Upper lobe of right lung (tissue), 1 donor: ENCODE measurements at regions not wholly inside any gene's neighbourhood (a gene's known extent, or its start where the extent isn't known, plus 50 kb on each side); places are given as distances from the start of the nearest gene placed in this dataset.

Experiments used
- ATAC-seq: fragments of 200-7000 bp; cut with Tn5 transposase; one replicate; pipeline ENCODE4 v1.9.1; 2020; ENCODE audit warnings: mild to moderate bottlenecking, moderate library complexity
- DNase-seq: peaks from one replicate; pipeline ENCODE4 v3.0.0-alpha.2; 2020
- H3K27ac ChIP-seq: fragments of 200-600 bp; one replicate; pipeline ENCODE4 v1.8.0; 2022
- H3K27me3 ChIP-seq: fragments of 200-600 bp; one replicate; pipeline ENCODE4 v1.8.0; 2022; ENCODE audit warnings: mild to moderate bottlenecking
- H3K36me3 ChIP-seq: fragments of 200-600 bp; one replicate; pipeline ENCODE4 v1.8.0; 2022
- H3K4me1 ChIP-seq: fragments of 200-600 bp; one replicate; pipeline ENCODE4 v1.8.0; 2022
- H3K4me3 ChIP-seq: fragments of 200-600 bp; one replicate; pipeline ENCODE4 v1.8.0; 2022; ENCODE audit warnings: mild to moderate bottlenecking
- H3K9me3 ChIP-seq: fragments of 200-600 bp; one replicate; pipeline ENCODE4 v1.8.0; 2022
- CTCF ChIP-seq: fragments of 200-600 bp; IDR thresholded peaks from one replicate; pipeline ENCODE4 v1.8.0; 2022; ENCODE audit warnings: antibody characterized with exemption
- intact Hi-C: fragments of 100-400 bp; cut with DNase I; formaldehyde crosslinking; loops from one replicate; pipeline ENCODE4 v1.11.0; 2022
- donor health status: DM: no; HTN: yes; CAD: no; lungs with severe emphysema.

DNA sequence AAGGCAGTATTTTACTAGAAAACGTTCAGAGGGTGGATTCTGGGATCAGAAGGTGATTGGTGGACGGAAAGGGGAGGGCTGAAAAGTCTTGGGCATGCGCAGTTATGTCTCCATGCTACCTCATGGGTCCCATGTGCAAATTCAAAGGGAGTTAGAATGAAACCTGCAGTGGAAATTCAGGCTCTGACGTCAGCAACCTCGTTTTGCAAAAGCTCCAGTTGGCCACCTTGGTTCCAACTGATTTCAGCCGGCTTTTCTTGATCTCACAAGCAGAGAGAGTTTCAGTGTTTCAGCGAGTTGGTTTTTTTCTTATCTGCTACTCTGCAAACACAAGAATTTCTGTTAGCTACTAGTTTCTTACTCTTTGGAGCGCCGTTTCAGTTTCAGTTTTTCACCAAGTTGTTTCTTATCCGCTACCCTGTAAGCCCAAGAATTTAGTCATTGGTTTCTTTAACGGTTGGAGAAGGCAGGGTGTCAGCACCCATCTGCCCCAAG, 69.8 kb upstream of the PGBD5 start:
- ATAC-seq (peak; percentile 25), DNase-seq (no peak)
- intact Hi-C loops = no loop called here
- no peaks in the 10 kb centered on the region for H3K4me1 ChIP-seq
- H3K4me3 ChIP-seq = peak overlapping the region; percentile 20
- no peaks in the 10 kb centered on the region for H3K27me3 ChIP-seq
- H3K27ac ChIP-seq = peak overlapping the region; percentile 47
- no peak for TF ChIP-seq CTCF
- H3K36me3 ChIP-seq = no peaks in the 10 kb centered on the region
- no peaks in the 10 kb centered on the region for H3K9me3 ChIP-seq

DNA sequence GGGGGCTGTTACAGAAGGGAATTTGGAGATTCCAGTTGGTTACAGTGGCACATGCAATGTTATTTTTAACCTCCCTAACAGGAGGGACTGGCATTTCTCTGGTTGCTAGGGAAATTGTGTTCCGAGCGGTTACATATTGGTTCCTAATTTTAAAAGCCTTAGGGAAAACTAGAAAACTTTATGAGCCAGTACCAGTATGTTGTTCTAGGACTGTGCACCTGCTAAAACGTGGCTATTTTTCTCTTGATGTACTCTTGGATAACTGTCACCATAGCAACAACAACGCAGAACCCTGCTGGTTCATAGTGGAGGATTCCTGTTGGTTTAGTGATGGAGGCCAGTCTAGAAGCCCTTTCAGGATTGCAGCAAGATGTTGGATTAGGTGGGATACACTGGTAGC, 68.9 kb upstream of the PGBD5 start:
- intact Hi-C loops = no loop called here
- no peaks in the 10 kb centered on the region for H3K27me3 ChIP-seq
- ATAC-seq (no peak), DNase-seq (no peak)
- no peak for TF ChIP-seq CTCF
- no peaks in the 10 kb centered on the region for H3K36me3 ChIP-seq
- H3K4me3 ChIP-seq = no peak overlapping the region
- H3K4me1 ChIP-seq = no peaks in the 10 kb centered on the region
- H3K9me3 ChIP-seq = no peaks in the 10 kb centered on the region
- no peak overlapping the region for H3K27ac ChIP-seq

- no peak overlapping the region for H3K4me3 ChIP-seq
- H3K27me3 ChIP-seq = no peaks in the 10 kb centered on the region
- no peaks in the 10 kb centered on the region for H3K36me3 ChIP-seq
Observed at GRCh38 chr1:230494514-230494913, 68.4 kb upstream of the PGBD5 start.

GRCh38 chr1:230494026-230494425, 67.9 kb upstream of the PGBD5 start:
- Histone ChIP-seq H3K4me3 (no peak overlapping the region), H3K9me3 (no peaks in the 10 kb centered on the region), H3K36me3 (no peaks in the 10 kb centered on the region), H3K27me3 (no peaks in the 10 kb centered on the region), H3K4me1 (no peaks in the 10 kb centered on the region), H3K27ac (no peak overlapping the region)
- TF ChIP-seq CTCF = no peak
- DNase-seq = no peak
- intact Hi-C loops = no loop called here
- no peak for ATAC-seq

More at GRCh38 chr1:230494514-230494913, 68.4 kb upstream of the PGBD5 start:
- intact Hi-C loops = no loop called here
- no peak for ATAC-seq
- Histone ChIP-seq H3K9me3 (no peaks in the 10 kb centered on the region), H3K4me1 (no peaks in the 10 kb centered on the region), H3K27ac (no peak overlapping the region)
- no peak for TF ChIP-seq CTCF
- DNase-seq = no peak

DNA sequence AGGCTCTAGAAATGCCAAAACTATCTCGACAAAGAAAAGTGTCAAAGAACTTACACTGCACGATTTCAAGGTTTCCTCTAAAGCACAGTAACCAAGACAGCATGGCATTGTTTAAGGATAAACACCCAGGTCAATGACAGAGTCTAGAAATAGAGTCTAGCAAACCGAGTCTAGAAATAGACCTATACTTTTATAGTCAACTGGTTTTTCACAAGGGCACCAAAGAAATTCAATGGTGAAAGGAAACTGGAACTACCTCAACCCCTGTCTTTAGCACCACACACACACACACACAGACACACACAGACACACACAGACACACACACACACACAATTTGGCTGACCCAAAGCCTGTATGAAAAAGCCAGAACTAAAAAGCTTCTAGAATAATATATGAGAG, 67.1 kb upstream of the PGBD5 start:
- Histone ChIP-seq H3K4me3 (no peak overlapping the region), H3K27me3 (no peaks in the 10 kb centered on the region), H3K9me3 (no peaks in the 10 kb centered on the region), H3K36me3 (no peaks in the 10 kb centered on the region), H3K27ac (no peak overlapping the region), H3K4me1 (no peaks in the 10 kb centered on the region)
- no peak for TF ChIP-seq CTCF
- intact Hi-C loops = no loop called here
- ATAC-seq = no peak
- no peak for DNase-seq

DNA sequence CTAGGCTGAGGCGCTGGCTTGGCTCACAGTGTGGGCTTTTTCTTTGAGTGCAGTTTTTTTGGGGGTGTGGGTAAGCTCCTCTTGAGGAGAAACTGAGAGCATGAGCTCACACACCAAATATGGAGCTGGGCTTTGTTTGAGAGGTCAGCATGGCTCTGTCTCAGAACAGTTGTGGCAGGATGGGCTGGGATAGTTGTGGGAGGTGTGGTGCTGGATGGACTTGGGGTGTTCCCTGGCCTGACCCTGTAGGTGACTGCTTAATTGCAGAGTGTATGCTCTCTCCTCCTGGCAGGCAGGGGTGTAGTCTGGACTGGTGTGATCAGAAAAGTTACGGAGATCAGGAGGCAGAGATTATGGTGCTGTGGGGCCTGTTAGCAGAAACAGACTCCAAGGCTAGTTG, 64.3 kb upstream of the PGBD5 start:
- Histone ChIP-seq H3K4me3 (no peak overlapping the region), H3K4me1 (no peaks in the 10 kb centered on the region), H3K9me3 (no peaks in the 10 kb centered on the region), H3K36me3 (no peaks in the 10 kb centered on the region), H3K27ac (no peak overlapping the region), H3K27me3 (no peaks in the 10 kb centered on the region)
- no peak for TF ChIP-seq CTCF
- intact Hi-C loops = no loop called here
- ATAC-seq (no peak), DNase-seq (no peak)
